OCI-LY7 (cell line): ENCODE measurements at regions not wholly inside any gene's neighbourhood (a gene's known extent, or its start where the extent isn't known, plus 50 kb on each side); places are given as distances from the start of the nearest gene placed in this dataset.

Experiments used
- BruUV-seq: library from RNA; stranded (reverse); fragments of 400-500 nt; replicated peaks from 2 replicates; lab custom pipeline; 2021; lab: Mats Ljungman, UMichigan
- CTCF ChIA-PET: fragments of 300-600 bp; sonication (Branson Sonifier 250); formaldehyde crosslinking; loops from one replicate; lab custom pipeline; 2022; ENCODE audit warnings: antibody characterized with exemption; ENCODE audit not compliant: unreplicated experiment; lab: Charles Lee
- POLR2A ChIA-PET: fragments of 300-600 bp; sonication (Branson Sonifier 250); formaldehyde crosslinking; loops from one replicate; lab custom pipeline; 2022; ENCODE audit warnings: antibody characterized with exemption; lab: Charles Lee
- DNase-seq: peaks from one replicate; pipeline ENCODE4 v3.0.0-alpha.2; 2015; ENCODE audit warnings: low spot score
- H2AFZ ChIP-seq: fragments of 200-600 bp; sonication (generic), shearing (Covaris generic); 2 replicates; pipeline ENCODE4 v1.6.1; 2014; ENCODE audit warnings: mild to moderate bottlenecking, antibody characterized with exemption, low read length, moderate library complexity
- H3K27ac ChIP-seq: fragments of 200-600 bp; sonication (generic); 2 replicates; pipeline ENCODE4 v1.5.1; 2014; ENCODE audit warnings: mixed run types, low read depth, mild to moderate bottlenecking, moderate library complexity, low read length, inconsistent platforms; ENCODE audit not compliant: poor library complexity, severe bottlenecking
- H3K36me3 ChIP-seq: fragments of 200-600 bp; sonication (generic); 2 replicates; pipeline ENCODE4 v1.6.1; 2014; ENCODE audit warnings: mild to moderate bottlenecking, antibody characterized with exemption, low read length, moderate library complexity, mixed read lengths; ENCODE audit not compliant: insufficient read depth
- H3K4me1 ChIP-seq: fragments of 200-600 bp; sonication (generic); 2 replicates; pipeline ENCODE4 v1.5.1; 2014; ENCODE audit warnings: mild to moderate bottlenecking, low read length; ENCODE audit not compliant: insufficient read depth, poor library complexity, severe bottlenecking
- H3K4me2 ChIP-seq: fragments of 200-600 bp; sonication (generic); 2 replicates; pipeline ENCODE4 v1.6.1; 2014; ENCODE audit warnings: mild to moderate bottlenecking, low read length
- H3K4me3 ChIP-seq: fragments of 200-600 bp; sonication (generic); 2 replicates; pipeline ENCODE4 v1.5.1; 2014; ENCODE audit warnings: mild to moderate bottlenecking, low read depth, low read length; ENCODE audit not compliant: poor library complexity, severe bottlenecking
- H3K79me2 ChIP-seq: fragments of 200-600 bp; sonication (generic); 2 replicates; pipeline ENCODE4 v1.6.1; 2016; ENCODE audit warnings: low read depth, mild to moderate bottlenecking, low read length, moderate library complexity, mixed read lengths; ENCODE audit not compliant: insufficient read depth
- H3K9me2 ChIP-seq: fragments of 200-600 bp; sonication (generic); 2 replicates; pipeline ENCODE4 v1.6.1; 2016; ENCODE audit warnings: mild to moderate bottlenecking, low read length, mixed read lengths; ENCODE audit not compliant: insufficient read depth
- H3K9me3 ChIP-seq: fragments of 200-600 bp; sonication (generic); 2 replicates; pipeline ENCODE4 v1.6.1; 2014; ENCODE audit warnings: mild to moderate bottlenecking, mixed run types, low read length, mixed read lengths
- H4K20me1 ChIP-seq: fragments of 200-600 bp; sonication (generic); 2 replicates; pipeline ENCODE4 v1.6.1; 2014; ENCODE audit warnings: mild to moderate bottlenecking, antibody characterized with exemption, low read length, moderate library complexity, mixed read lengths; ENCODE audit not compliant: insufficient read depth
- EZH2phosphoT487 ChIP-seq: fragments of 200-600 bp; sonication (generic); IDR thresholded peaks from 2 replicates; pipeline ENCODE4 v1.6.1; 2018; ENCODE audit warnings: low read depth, borderline replicate concordance, mild to moderate bottlenecking, mixed run types, antibody characterized with exemption, low read length, moderate library complexity, mixed read lengths
- intact Hi-C: fragments of 100-400 bp; cut with micrococcal nuclease; formaldehyde crosslinking; loops from one replicate; pipeline ENCODE4 v1.10.0; 2022; ENCODE audit not compliant: unreplicated experiment
- TF ChIP-seq, protein P1 (sequence below): fragments of 200-600 bp; sonication (generic); conservative IDR thresholded peaks from 2 replicates; pipeline ENCODE4 v1.5.1; 2014; ENCODE audit warnings: mild to moderate bottlenecking, antibody characterized with exemption, low read length, moderate library complexity, mixed read lengths

DNA sequence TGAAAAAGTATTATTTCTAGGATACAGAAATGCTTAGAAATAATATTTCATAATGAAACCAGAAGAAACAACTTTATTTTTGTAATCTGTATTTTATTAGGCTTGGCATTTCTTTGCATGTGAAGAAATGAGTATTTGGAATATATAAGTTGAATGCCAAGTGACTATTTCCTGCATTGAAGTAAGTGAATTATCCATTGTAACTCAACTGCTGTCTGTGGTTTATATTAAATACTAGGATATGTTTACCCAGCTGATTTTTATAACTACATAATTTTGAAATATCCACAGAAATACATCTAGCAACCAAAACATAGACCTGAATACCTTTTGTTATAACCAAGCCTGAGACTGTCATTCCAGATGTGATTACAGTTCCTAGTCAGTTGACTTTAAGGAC is 207.6 kb downstream of the THBS2 start:
- no peaks in the 10 kb centered on the region for H3K4me1 ChIP-seq
- CTCF ChIA-PET: no interaction called here

GRCh38 chr6:169045486-169045885 is 208.2 kb downstream of the THBS2 start:
- no peak for TF ChIP-seq EZH2phosphoT487
- TF ChIP-seq, protein P1, sequence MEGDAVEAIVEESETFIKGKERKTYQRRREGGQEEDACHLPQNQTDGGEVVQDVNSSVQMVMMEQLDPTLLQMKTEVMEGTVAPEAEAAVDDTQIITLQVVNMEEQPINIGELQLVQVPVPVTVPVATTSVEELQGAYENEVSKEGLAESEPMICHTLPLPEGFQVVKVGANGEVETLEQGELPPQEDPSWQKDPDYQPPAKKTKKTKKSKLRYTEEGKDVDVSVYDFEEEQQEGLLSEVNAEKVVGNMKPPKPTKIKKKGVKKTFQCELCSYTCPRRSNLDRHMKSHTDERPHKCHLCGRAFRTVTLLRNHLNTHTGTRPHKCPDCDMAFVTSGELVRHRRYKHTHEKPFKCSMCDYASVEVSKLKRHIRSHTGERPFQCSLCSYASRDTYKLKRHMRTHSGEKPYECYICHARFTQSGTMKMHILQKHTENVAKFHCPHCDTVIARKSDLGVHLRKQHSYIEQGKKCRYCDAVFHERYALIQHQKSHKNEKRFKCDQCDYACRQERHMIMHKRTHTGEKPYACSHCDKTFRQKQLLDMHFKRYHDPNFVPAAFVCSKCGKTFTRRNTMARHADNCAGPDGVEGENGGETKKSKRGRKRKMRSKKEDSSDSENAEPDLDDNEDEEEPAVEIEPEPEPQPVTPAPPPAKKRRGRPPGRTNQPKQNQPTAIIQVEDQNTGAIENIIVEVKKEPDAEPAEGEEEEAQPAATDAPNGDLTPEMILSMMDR: no peak
- ChIA-PET POLR2A (no interaction called here), CTCF (no interaction called here)
- intact Hi-C loops: no loop called here
- no peaks in the 10 kb centered on the region for H3K36me3 ChIP-seq
- H3K4me2 ChIP-seq: no peak overlapping the region
- H3K9me3 ChIP-seq: no peaks in the 10 kb centered on the region
- H4K20me1 ChIP-seq: no peaks in the 10 kb centered on the region
- H3K27ac ChIP-seq: no peak overlapping the region
- H2AFZ ChIP-seq: no peak overlapping the region
- H3K9me2 ChIP-seq: no peaks in the 10 kb centered on the region
- no peak for DNase-seq
- no TSS peak for BruUV-seq
- no peaks in the 10 kb centered on the region for H3K4me1 ChIP-seq
- no peak overlapping the region for H3K4me3 ChIP-seq
- no peaks in the 10 kb centered on the region for H3K79me2 ChIP-seq

More for the DNA sequence above, 207.6 kb downstream of the THBS2 start:
- Histone ChIP-seq H3K27ac (no peak overlapping the region), H4K20me1 (no peaks in the 10 kb centered on the region), H3K9me3 (no peaks in the 10 kb centered on the region), H3K36me3 (no peaks in the 10 kb centered on the region), H3K4me3 (no peak overlapping the region), H3K9me2 (no peaks in the 10 kb centered on the region), H2AFZ (no peak overlapping the region), H3K79me2 (no peaks in the 10 kb centered on the region), H3K4me2 (no peak overlapping the region)
- DNase-seq: no peak
- intact Hi-C loops: no loop called here
- TF ChIP-seq EZH2phosphoT487: no peak
- TF ChIP-seq, protein P1: no peak
- POLR2A ChIA-PET: no interaction called here
- BruUV-seq: no TSS peak

- CTCF ChIA-PET: no interaction called here
- Histone ChIP-seq H4K20me1 (no peaks in the 10 kb centered on the region), H3K4me1 (no peaks in the 10 kb centered on the region), H3K4me3 (no peak overlapping the region), H3K4me2 (no peak overlapping the region), H3K9me3 (no peaks in the 10 kb centered on the region), H2AFZ (no peak overlapping the region), H3K36me3 (no peaks in the 10 kb centered on the region), H3K9me2 (no peaks in the 10 kb centered on the region), H3K79me2 (no peaks in the 10 kb centered on the region), H3K27ac (no peak overlapping the region)
- POLR2A ChIA-PET: no interaction called here
- TF ChIP-seq, protein P1: no peak
- TF ChIP-seq EZH2phosphoT487: no peak
- intact Hi-C loops: no loop called here
- no peak for DNase-seq
- BruUV-seq: no TSS peak
Observed at GRCh38 chr6:169044381-169045230, 209.0 kb downstream of the THBS2 start.
